ENCODE measurements at regions not wholly inside any gene's neighbourhood (a gene's known extent, or its start where the extent isn't known, plus 50 kb on each side); places are given as distances from the start of the nearest gene placed in this dataset.

DNA sequence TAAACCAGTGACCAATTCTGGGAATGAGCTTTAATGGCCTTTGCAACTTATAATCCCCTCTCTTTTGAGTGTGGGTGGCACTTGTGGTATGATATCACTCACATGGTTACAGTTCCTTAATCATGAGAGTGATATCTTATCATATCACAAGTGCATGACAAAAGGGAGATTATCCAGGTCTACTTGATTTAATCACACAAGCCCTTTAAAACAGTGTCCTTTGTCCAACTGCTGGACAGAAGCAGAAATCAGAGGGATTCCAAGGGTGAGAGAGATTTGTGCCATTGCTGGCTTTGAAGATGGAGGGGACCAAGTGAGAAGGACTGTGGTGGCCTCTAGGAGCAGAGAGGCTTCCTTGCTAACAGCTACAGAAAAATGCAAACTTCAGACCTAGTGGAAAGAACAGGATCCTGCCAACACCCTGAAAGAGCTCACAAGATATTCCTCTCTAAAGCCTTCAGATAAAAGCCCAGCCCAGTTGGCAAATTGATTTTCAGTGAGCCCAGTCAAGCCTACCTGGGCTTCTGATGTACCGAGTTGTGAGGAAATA, 279.0 kb upstream of the TLE4 start:
- H3K36me3 ChIP-seq, result no peaks in the 10 kb centered on the region
- no peak for TF ChIP-seq POLR2A (IDR thresholded peaks at IDR 0.05)
- no peak for TF ChIP-seq POLR2AphosphoS5 (IDR thresholded peaks at IDR 0.05)
- TF ChIP-seq, protein P1, sequence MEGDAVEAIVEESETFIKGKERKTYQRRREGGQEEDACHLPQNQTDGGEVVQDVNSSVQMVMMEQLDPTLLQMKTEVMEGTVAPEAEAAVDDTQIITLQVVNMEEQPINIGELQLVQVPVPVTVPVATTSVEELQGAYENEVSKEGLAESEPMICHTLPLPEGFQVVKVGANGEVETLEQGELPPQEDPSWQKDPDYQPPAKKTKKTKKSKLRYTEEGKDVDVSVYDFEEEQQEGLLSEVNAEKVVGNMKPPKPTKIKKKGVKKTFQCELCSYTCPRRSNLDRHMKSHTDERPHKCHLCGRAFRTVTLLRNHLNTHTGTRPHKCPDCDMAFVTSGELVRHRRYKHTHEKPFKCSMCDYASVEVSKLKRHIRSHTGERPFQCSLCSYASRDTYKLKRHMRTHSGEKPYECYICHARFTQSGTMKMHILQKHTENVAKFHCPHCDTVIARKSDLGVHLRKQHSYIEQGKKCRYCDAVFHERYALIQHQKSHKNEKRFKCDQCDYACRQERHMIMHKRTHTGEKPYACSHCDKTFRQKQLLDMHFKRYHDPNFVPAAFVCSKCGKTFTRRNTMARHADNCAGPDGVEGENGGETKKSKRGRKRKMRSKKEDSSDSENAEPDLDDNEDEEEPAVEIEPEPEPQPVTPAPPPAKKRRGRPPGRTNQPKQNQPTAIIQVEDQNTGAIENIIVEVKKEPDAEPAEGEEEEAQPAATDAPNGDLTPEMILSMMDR (IDR thresholded peaks at IDR 0.05), result no peak
- intact Hi-C loops (cut with DNase I; ENCODE audit: low total_unique reads), result no loop called here
- H3K4me1 ChIP-seq, result no peaks in the 10 kb centered on the region
- no peaks in the 10 kb centered on the region for H3K27me3 ChIP-seq
- H3K4me3 ChIP-seq, result no peak overlapping the region
- no peak for DNase-seq (ENCODE audit: low spot score in 2 of 2)
- no peaks in the 10 kb centered on the region for H3K9me3 ChIP-seq
- H3K27ac ChIP-seq, result no peak overlapping the region

DNA sequence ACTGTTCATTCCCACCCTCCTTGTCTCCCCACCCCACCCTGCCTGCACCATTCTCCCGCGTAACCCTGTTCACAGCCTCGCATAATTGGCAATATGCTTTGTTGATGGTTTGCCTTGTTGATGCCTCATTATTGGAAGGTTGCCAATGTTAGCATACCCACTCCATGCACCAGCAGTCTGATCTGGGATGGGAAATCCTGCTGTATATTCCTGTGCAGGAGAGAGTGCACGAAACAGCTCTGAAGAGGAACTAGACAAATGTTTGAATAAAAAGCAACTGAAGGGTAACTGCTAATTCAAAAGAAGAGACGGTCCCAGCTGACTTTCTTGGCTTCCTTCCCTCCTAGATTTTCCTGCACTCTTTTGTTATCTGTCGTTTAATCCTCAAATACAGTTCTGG, 271.7 kb upstream of the TLE4 start:
- Histone ChIP-seq H3K9me3 (no peaks in the 10 kb centered on the region), H3K27ac (no peak overlapping the region), H3K27me3 (no peaks in the 10 kb centered on the region), H3K4me3 (no peak overlapping the region), H3K36me3 (no peaks in the 10 kb centered on the region), H3K4me1 (no peaks in the 10 kb centered on the region)
- no peak for DNase-seq (ENCODE audit: low spot score in 2 of 2)
- intact Hi-C loops (cut with DNase I; ENCODE audit: low total_unique reads), result no loop called here
- TF ChIP-seq, protein P1 (IDR thresholded peaks at IDR 0.05), result no peak
- TF ChIP-seq POLR2AphosphoS5 (IDR thresholded peaks at IDR 0.05) (no peak), POLR2A (IDR thresholded peaks at IDR 0.05) (no peak)

DNA sequence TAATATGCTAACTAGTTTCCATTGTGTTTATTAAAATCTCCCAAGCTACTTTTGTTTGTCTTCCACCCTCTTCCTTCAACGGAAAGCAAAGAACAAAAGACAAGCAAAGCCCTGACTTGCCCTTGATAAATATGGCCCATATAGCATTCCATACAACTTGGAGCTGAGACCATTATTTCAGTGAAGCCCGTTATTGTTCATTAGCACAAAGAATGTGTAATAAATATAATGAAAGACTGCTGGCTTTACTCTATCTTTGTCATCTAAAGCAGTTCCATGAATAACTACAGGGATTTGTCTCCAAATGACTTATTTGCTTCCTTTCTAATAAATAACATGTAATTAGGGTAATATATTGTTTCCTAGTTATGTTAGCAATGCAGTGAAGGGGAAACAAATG, 270.7 kb upstream of the TLE4 start:
- intact Hi-C loops (cut with DNase I; ENCODE audit: low total_unique reads), result no loop called here
- DNase-seq (ENCODE audit: low spot score in 2 of 2), result no peak
- TF ChIP-seq, protein P1 (IDR thresholded peaks at IDR 0.05), result no peak
- TF ChIP-seq POLR2A (IDR thresholded peaks at IDR 0.05), result no peak
- no peak for TF ChIP-seq POLR2AphosphoS5 (IDR thresholded peaks at IDR 0.05)
- H3K36me3 ChIP-seq, result no peaks in the 10 kb centered on the region
- no peak overlapping the region for H3K27ac ChIP-seq
- H3K27me3 ChIP-seq, result no peaks in the 10 kb centered on the region
- no peak overlapping the region for H3K4me3 ChIP-seq
- no peaks in the 10 kb centered on the region for H3K9me3 ChIP-seq
- no peaks in the 10 kb centered on the region for H3K4me1 ChIP-seq

DNA sequence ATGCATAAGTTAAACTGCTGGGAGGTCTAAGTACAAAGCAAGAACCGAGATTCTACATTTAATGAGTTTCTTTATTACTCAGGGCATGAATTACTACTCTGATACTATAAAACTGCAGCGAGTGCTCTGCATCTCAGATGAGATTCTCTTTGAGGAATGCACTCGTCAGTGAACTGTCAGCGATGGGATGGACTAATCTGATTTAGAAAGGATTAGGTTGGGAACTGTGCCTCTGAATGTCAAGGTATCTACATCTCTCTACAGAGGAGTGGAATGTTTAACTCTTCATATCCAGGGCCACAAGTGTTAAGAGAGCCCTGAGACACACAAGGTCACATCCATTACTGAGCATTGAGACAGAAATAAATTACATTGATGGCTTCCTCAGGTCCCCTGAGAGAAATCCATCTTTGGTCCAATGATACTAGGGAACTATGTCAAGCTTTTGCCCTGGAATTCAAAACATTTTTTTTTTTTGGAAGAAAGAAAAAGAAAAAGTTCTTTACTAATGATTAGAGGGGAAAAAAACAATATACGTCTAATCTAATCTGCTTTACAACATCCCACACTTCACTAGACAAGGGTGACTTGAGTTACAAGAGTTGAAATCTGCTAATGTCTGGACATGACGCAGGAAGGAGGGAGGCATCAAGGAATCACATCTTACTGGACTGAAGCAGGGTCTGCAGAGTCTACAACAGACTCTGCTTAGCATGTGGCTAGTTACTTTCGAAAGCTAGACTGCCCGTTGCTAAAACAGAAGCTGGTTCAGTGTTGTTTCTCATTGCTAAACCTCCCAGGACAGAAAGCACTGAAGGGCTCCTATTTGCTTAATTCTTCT, 270.0 kb upstream of the TLE4 start:
- DNase-seq (ENCODE audit: low spot score in 2 of 2), result no peak
- H3K27ac ChIP-seq, result no peak overlapping the region
- intact Hi-C loops (cut with DNase I; ENCODE audit: low total_unique reads), result no loop called here
- H3K4me3 ChIP-seq, result no peak overlapping the region
- H3K4me1 ChIP-seq, result no peaks in the 10 kb centered on the region
- H3K36me3 ChIP-seq, result no peaks in the 10 kb centered on the region
- TF ChIP-seq, protein P1 (IDR thresholded peaks at IDR 0.05), result no peak
- TF ChIP-seq POLR2A (IDR thresholded peaks at IDR 0.05) (no peak), POLR2AphosphoS5 (IDR thresholded peaks at IDR 0.05) (no peak)
- no peaks in the 10 kb centered on the region for H3K27me3 ChIP-seq
- no peaks in the 10 kb centered on the region for H3K9me3 ChIP-seq

DNA sequence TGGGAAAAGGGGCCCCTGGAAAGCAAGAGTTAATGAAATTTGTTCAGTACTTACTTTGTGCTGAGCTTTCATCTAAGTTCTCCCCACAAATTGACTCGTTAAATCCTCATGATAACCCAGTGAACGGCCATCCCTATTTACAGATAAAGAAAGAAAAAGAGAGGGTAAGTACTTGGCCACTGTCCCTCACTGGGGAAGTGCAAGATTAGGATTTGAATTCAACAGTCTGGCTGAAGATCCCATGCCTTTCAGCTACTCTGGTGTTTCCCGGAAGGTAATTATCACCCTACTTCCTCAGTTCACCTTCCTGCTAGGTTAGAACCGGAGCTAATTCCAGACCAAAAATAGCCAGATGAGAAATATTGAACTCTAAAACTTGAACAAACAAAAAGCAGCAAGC, 269.2 kb upstream of the TLE4 start:
- Histone ChIP-seq H3K9me3 (no peaks in the 10 kb centered on the region), H3K4me3 (no peak overlapping the region), H3K27me3 (no peaks in the 10 kb centered on the region), H3K4me1 (no peaks in the 10 kb centered on the region), H3K27ac (no peak overlapping the region), H3K36me3 (no peaks in the 10 kb centered on the region)
- intact Hi-C loops (cut with DNase I; ENCODE audit: low total_unique reads), result no loop called here
- no peak for DNase-seq (ENCODE audit: low spot score in 2 of 2)
- TF ChIP-seq POLR2A (IDR thresholded peaks at IDR 0.05) (no peak), POLR2AphosphoS5 (IDR thresholded peaks at IDR 0.05) (no peak)
- TF ChIP-seq, protein P1 (IDR thresholded peaks at IDR 0.05), result no peak

All from breast epithelium (tissue), 4 donors.